ENCODE measurements at regions not wholly inside any gene's neighbourhood (a gene's known extent, or its start where the extent isn't known, plus 50 kb on each side); places are given as distances from the start of the nearest gene placed in this dataset.
A peak's percentile ranks its signal among the peaks of the same experiment; 100 is the strongest.
"Not testable (repeated sequence)": the region's sequence is repeated elsewhere in the genome, so short reads cannot be mapped to it uniquely, and the experiment has no call there.

DNA sequence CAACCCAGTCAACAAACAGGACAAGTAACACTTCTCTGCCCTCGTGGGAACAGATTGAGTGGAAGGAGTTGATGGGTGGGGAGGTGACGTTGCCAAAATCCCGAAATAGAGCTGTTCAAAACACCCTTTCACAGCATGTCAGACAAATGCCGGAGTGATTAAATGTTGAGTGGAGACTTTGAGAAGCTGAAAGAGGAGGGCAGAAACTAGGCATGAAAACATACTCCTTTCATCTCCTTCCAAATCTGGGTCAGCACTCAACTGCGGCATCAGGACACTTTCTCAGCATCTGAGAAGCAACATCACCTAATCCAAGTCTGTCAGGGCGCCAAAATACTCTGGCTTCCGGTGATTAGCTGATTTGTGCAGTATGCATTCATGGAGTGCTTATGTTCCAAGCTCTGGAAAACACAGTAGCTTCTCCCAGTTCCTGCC, 51.5 kb upstream of the MRI1 start:
- peak; percentile 60 for DNase-seq (ENCODE audit: low spot score)

- DNase-seq (ENCODE audit: low spot score) = no peak
These were observed 56.4 kb upstream of the MRI1 start for GRCh38 chr19:13707915-13708314.

GRCh38 chr19:13705928-13706447, 58.3 kb upstream of the MRI1 start:
- no peak for DNase-seq (ENCODE audit: low spot score)

DNA sequence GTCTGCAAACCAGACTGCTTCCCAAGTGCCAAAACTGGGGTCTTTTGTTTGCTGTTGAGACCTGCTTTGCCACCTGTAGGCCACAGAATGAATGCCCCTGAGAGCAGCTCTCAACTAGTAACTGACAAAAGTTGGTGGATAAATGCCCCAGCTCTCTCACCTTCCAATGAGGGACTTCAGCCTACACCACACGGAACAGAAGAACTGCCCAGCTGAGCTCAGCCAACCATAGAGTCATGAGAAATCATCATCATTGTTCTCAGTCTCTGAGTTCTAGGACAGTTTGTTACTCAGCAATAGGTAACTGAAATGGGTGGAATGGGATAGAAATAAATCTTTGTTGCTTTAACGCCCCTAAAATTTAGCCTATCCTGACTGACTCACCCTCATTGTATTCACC, 59.1 kb upstream of the MRI1 start:
- DNase-seq (ENCODE audit: low spot score) = no peak

DNA sequence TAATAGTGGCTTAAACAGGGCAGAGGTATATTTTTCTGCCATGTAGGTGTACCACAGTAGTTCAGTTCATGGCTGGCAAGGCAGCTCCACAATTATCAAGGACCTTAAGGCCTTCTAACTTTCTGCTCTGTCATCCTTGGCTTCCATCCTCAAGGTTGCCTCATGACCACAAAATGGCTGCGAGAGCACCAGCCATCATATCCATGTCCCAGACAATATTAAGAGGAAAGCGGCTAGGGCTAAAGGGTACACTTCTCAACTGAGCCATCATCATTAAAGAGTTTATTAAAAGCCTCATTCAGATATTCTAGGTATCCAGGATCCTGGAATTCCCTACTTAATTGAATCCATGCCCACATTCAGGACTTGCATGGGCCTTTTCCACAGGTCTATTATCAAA, 62.7 kb upstream of the MRI1 start:
- no peak for DNase-seq (ENCODE audit: low spot score)

DNA sequence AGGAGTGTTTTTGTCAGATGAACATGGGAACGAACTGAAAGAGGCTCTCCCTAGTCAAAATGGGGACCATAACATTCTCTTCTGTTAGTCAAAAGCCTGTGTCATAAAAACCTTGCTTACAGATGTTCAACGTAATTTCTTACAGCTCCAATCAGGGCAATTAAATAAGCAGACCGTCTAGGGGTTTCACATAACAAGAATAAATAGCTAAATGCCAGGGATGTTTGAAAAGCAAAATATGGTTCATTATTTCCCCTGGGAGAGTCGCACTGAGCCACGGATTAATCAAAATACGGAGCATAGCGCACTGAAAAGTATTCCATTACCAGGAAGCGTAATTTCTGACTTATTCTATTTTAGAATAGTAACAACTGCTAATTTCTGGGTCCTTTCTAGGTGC, 63.7 kb upstream of the MRI1 start:
- DNase-seq (ENCODE audit: low spot score) = no peak

- no peak for DNase-seq (ENCODE audit: low spot score)
These were observed 64.5 kb upstream of the MRI1 start for GRCh38 chr19:13699786-13700185.

DNA sequence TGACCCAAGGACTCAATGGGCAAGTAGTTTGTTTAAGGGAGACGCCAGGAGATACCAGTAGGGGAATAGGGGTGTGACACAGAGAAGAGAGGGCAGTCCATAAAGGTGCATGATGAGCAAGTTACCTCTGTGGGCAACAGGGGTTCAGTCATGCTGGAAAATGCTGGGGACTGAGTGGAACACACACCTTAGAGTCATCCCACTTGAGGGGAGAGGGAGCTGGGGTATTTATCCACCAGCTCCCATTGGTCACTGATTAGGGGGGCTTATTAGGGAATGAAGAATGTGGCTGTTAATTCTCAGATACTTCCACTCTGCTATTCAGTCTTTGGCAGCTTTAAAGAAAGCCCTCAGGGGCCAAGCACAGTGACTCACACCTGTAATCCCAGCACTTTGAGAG, 67.5 kb upstream of the MRI1 start:
- DNase-seq (ENCODE audit: low spot score) = no peak

DNA sequence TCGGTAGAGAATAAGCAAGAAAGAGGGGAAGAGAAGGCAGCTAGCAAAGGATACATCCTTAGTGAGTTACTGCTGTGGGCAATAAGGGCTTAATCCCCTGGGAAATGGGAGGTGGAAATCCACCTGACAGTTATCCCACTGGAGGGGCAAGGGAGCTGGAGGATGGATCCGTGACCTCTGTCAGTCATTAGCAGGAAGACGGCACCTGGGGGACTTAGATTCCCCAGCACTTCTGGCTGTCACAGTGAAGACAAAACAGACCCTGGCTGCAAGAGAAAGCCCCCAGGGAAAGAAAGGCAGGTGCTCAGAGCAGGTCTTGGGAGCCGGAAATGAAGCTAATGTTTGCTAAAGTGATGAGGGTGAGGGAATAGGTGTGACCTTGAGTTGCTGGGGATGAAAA, 70.4 kb upstream of the MRI1 start:
- no peak for DNase-seq (ENCODE audit: low spot score)

GRCh38 chr19:13691569-13692435, 72.5 kb upstream of the MRI1 start:
- DNase-seq (ENCODE audit: low spot score) = no peak

- no peak for DNase-seq (ENCODE audit: low spot score)
These were observed 75.2 kb upstream of the MRI1 start for GRCh38 chr19:13689085-13689484.

DNA sequence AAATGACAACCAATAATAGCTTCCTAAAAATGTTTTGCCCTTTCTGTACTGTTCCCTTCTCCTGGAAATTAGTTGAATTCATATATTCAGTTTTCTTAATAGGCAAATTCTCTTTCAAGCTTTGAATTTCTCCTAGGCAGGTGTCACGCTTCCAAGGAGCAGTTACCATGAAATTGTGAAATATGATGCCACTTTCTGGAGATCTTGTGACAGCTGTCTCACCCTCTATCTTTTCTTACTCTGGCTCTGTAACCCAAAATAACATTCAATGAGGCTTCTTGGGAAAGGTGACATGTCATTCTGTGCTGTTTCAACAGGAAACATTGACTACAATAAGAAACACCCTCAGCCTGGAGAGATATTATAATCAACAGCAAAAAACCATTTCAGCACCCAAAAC, 80.3 kb upstream of the MRI1 start:
- no peak for DNase-seq (ENCODE audit: low spot score)

- DNase-seq (ENCODE audit: low spot score) = no peak
These were observed 82.8 kb upstream of the MRI1 start for GRCh38 chr19:13681509-13681908.

DNA sequence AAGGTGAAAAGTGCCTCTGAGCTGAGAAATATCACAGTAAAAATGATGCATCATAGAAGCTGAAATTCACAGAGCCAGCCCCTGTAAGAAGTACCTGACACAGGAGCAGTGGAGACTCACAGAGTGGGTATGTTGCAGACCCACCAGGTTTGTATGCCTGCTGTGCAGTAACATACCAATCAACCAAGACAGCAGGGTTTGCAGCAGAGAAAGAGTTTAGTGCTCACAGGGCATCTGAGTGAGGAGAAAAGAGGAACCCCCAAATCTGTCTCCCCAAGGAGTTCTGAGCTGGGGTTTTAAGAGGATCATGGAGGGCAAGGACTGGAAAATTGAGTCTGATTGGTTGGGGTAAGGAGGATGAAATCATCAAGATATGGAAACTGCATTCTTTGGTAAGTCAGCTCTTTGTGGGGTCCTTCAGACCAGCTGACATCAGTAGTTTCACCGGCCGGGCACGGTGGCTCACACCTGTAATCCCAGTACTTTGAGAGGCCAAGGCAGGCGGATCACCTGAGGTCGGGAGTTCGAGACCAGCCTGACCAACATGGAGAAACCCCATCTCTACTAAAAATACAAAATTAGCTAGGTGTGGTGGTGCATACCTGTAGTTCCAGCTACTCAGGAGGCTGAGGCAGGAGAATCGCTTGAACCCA, 83.5 kb upstream of the MRI1 start:
- not testable (repeated sequence) for DNase-seq (ENCODE audit: low spot score)

DNA sequence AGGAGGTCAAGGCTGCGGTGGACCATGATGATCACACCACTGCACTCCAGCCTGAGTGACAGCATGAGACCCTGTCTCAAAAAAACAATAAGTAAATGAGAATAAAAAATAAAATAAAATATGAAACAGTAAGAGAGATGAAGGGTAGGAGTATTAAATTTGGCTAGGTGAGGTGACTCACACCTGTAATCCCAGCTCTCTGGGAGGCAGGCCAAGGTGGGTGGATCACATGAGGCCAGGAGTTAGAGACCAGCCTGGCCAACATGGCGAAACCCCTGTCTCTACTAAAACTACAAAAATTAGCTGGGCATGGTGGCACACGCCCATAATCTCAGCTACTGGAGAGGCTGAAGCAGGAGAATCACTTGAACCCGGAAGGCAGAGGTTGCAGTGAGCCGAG, 87.4 kb upstream of the MRI1 start:
- not testable (repeated sequence) for DNase-seq (ENCODE audit: low spot score)

DNA sequence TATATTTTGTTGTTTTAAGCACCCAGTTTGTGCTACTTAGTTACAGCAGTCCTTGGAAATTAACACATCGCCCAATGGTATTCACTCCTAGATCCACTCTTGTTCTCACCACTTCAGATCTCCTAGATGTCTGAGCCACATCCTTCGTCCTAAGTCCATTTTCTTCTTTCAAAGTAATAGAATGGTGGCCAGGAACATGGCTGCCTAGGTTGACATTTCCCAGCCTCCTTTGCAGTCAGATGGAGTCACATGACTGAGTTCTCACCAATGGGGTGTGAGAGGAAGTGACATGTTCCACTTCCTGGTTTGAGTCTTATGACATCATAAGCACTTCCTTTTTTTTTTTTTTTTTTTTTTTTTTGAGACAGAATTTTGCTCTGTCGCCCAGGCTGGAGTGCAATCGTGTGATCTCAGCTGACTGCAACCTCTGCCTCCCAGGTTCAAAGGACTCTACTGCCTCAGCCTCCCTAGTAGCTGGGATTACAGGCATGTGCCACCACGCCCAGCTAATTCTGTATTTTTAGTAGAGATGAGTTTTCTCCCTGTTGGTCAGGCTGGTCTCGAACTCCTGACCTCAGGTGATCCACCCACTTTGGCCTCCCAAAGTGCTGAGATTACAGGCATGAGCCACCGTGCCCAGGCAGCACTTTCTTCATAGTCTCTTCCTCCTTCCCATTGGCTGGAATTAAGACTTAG, 91.7 kb upstream of the MRI1 start:
- not testable (repeated sequence) for DNase-seq (ENCODE audit: low spot score)

GRCh38 chr19:13670846-13671245, 93.5 kb upstream of the MRI1 start:
- DNase-seq (ENCODE audit: low spot score) = no peak

- DNase-seq (ENCODE audit: low spot score) = no peak
These were observed 94.5 kb upstream of the MRI1 start for GRCh38 chr19:13669780-13670355.

- DNase-seq (ENCODE audit: low spot score) = no peak
These were observed 95.4 kb upstream of the MRI1 start for GRCh38 chr19:13668964-13669363.

GRCh38 chr19:13666165-13666564, 98.2 kb upstream of the MRI1 start:
- DNase-seq (ENCODE audit: low spot score) = no peak

DNA sequence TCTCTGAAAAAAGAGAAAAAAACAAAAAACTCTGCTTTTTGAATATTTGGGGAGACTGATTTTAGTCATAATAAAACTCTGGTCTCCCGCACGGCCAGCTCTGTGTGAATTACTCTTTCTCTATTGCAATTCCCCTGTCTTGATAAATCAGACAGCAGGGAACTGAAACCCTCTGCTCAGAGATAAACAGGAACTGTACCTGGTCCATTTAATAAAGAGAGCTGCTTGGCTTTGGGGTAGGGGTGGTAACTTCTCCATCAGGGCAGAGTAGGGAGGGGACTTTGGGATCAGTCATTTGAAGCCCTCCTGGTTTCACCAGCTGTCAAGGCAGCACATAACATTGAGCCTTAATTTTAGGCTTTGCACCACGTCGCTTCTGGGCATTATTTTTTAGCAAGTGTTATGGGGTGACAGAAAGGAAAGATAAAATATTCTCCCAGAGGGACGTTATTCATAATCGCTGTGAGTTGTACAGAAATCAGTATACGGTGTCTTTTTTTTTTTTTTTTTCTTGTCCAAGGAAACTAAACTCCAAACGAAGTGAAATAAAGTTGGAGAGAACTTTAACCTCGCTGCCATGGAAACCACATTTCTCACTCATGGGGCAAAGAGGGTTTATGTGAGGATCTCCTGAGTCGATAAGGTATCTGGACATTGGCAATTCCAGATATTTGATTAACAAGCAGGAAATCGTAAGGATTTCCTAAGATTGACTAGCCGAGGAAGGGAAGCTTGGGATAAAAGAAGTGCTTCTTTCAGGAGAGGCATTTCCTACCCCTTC, 99.0 kb upstream of the MRI1 start:
- no peak for DNase-seq (ENCODE audit: low spot score)
